Skeletal muscle cell (primary cell): ENCODE measurements at regions not wholly inside any gene's neighbourhood (a gene's known extent, or its start where the extent isn't known, plus 50 kb on each side); places are given as distances from the start of the nearest gene placed in this dataset.
"Not testable (repeated sequence)": the region's sequence is repeated elsewhere in the genome, so short reads cannot be mapped to it uniquely, and the experiment has no call there.

Source experiments
- DNase-seq: peaks from one replicate; pipeline ENCODE4 v3.0.0-alpha.2; 2010; ENCODE audit warnings: low read depth
- H3K4me3 ChIP-seq: 2 replicates; pipeline ENCODE4 v1.5.1; 2011; ENCODE audit warnings: low read depth, mild to moderate bottlenecking, control low read depth, low read length, moderate library complexity

DNA sequence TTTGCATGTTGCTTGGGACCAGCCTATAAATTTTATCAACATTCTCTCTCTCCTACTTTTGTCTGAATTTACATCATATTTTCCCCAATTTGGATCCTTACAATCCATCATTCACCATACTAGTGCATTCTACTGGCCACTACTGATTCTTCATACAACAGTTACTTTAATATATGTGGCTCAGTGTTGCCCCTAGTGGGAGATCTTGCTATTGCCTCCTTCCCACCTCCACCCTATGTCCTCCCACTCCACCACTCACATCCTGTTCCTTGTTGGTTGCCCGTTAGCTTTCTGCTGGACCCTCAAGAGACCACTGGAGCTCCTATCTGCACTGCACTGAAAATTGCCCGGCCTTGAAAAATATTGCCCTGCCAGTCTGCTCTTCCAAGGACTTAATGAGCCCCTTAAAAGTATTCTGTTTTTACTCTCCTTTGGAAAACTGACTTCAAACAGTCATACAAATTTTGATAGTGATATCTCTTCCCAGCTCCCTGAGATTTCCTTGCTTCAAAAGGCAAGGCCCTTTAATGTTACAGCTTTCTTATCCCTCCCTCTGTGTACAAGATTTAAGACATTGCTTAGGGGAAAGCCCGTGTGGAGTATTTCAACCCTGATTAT, 243.2 kb upstream of the TMEM229A start:
- H3K4me3 ChIP-seq, result no peak overlapping the region
- no peak for DNase-seq

DNA sequence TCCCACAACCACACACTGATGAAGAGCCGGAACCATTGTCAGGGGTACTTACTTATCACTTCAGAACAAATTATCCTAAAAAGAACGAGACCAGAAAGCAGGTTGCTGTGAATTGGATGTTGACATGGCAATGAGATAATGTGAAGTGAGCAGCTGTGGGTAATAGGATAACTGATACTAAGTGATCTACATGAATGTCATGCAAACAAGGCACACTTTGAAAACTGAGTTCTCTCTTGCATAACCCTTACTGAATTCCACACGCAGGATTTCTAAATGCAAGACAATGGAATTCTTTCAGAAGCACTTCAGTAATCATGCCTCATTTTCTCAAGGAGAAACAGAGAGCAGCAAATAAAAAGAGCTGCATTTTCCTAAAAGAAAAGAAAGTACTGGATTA, 242.5 kb upstream of the TMEM229A start:
- H3K4me3 ChIP-seq, result no peak overlapping the region
- no peak for DNase-seq

DNA sequence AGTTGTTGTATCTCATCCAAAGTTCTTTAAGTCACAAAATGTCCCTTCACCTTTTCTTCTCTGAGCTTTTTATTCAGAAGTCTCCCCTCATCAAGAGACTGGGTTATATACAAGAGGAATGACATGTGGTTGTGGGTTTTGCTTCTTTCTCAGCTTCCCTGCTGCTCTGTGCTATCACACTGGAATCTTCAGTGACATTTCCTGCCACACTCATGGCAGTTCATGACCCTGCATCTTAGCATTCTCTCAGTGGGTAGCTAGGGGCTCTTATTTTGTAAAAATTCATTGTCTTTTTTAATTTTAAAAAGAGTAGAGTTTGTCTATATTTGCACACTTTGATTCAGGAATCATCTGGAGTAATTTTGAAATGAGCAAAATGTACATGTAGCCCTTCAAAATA, 236.9 kb upstream of the TMEM229A start:
- H3K4me3 ChIP-seq, result no peak overlapping the region
- no peak for DNase-seq

DNA sequence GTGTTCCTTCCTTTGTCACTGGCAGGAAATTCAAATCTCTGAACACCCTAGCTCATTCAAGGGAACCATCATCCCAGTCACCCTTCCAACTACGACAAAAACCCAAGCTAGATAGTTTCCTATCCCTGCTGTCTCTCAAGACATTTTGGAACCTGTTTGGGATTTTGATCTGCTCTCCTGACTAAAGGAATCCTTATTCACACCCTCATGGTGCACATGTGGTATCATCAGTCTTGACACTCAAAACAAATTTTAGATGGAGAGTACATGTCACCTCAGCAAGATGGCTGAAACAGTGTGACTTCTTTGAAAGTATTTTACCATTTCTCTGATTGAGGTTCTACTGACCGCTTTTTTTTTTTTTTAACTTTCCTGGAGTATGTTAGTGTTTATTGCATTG, 234.3 kb upstream of the TMEM229A start:
- H3K4me3 ChIP-seq, result no peak overlapping the region
- no peak for DNase-seq

DNA sequence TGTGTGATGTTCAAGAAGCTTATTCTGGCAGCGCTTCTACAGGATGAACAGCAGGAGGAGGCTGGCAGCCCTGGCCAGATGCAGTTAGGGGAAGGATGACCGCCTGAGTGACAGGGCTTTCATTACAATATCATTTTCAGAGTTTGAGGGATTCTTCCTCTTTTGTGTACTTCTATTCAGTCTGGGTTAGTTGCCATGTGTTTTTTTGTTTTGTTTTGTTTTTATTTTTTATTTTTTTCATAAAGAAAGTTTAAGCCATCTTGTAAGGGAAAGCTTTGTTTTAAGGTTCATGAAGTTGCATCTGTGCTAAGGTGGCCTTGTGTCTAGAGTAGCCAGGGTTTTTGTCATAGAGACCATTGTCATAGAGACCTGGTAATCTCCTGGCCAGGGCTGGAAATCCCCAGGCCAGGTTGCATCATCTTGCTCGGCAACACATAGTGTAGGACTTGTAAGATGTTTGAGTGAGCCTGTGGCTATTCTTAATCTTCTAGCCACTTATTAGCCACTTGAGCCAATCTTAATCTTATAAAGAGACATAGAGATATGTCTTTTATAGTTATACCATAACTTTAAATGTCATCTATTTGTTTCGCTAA, 230.5 kb upstream of the TMEM229A start:
- no peak for DNase-seq
- no peak overlapping the region for H3K4me3 ChIP-seq

DNA sequence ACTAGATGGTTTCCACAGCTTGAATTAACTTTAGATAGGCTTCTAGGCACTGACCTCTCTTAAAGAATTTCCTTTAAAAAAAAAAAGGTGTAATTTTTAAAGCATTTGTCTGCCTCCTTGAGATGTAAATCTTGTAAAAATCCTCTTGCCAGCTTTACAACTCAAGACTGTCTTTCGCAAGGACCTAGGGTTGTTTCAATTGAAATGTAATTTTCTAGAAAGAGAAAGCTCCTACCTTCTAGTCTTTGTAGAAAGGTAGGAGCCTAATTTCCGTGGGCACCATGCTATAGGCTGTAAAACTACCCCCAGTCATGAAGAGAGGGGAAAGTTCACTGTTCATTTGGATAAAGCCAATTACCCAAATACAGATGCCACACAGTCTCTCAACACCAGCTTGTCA, 228.8 kb upstream of the TMEM229A start:
- H3K4me3 ChIP-seq, result no peak overlapping the region
- DNase-seq, result no peak

DNA sequence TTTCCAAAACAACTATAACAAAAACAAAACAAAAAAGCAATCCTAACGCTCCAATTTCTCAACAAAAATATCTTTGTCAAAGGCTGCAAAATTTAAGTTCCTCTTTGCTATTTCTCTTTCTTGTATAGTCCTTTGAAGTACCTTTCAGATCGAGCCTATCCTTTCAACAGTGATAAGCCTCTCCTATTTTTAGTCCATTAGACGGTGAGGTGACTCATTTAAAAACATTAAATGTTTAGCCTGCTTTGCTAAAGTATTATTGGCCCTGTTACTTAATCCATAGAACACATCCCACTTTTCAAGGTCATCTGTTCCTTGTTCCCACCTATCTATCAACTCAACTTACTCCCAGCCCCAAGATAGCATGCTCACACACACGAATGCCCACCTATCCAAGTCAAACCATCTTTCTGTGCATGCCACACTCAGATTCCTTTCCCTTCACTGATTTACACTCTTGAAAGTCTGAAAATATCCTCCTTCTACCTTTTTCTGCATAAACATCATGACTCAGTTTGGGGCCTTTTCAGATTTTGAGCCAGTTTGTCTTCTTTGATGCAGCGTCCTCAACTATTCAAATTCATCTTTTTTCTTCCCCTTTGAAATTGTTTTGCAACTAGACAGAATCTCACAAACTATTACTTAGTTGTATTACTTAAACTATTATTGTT, 224.9 kb upstream of the TMEM229A start:
- H3K4me3 ChIP-seq, result no peak overlapping the region
- DNase-seq, result no peak

DNA sequence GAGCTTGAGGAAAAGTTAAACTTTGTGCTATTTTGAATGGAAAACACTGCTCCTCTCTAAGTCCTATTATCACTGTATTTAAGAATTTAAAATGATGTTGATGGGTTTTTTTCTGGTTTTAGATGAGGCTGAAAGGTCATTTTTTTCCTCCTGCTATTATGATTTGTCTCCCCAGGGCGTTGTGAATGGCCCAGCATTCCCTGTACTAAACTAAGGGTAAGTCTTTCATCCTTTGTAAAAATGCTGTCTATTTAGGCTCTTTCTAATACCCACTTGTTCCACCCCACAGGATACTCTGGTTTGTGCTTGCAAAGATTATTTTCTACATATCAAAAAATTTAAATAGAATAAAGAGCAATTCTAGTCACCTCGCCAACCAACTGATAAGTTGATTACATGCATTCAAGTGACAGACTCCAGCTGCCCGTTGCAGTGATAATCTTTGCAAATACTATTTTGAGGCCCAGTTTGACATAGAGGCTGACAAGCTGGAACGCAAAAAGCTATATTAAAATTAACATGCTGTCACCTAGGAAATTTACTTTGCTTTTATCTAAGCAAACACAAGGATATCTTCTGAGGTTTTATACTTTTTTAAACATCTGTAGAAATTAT, 222.3 kb upstream of the TMEM229A start:
- DNase-seq, result no peak
- H3K4me3 ChIP-seq, result no peak overlapping the region

DNA sequence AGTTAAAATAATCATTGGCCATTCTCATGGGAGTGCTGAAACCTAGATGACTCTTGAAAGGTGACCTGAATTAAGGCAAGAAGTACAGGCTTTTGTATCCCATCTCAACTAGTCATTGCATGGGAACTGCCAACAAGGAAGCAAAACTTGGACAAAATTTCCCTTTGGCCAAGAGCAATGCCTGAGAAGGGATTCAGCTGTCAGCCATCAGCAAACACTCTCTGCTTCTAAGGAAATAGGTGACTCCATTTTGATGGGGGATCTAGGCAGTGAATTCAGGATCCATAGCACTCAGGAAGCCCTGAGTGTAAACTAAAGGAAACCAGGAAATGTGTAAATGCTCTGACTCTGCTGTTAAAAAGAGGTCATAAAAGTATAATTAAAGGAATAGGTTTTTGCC, 221.5 kb upstream of the TMEM229A start:
- no peak for DNase-seq
- H3K4me3 ChIP-seq, result no peak overlapping the region

DNA sequence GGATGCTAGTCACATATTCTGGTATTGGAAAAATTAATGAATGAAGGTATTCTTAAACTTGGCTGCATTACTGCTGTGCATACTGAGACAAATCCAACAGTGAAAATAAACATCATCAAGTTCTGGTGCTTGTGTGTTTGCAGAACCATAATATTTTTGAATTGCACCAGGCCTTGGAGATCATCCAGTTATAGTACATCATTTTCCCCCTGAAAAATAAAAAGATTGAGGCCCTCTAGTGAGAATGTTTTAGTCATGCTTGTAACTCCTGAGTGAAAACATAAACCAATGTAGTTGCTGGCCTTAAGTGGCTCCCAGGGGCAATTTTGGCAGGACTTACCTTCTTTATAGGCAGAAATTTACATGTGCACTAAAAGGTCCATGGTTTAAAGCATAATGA, 218.8 kb upstream of the TMEM229A start:
- H3K4me3 ChIP-seq, result no peak overlapping the region
- DNase-seq, result no peak

DNA sequence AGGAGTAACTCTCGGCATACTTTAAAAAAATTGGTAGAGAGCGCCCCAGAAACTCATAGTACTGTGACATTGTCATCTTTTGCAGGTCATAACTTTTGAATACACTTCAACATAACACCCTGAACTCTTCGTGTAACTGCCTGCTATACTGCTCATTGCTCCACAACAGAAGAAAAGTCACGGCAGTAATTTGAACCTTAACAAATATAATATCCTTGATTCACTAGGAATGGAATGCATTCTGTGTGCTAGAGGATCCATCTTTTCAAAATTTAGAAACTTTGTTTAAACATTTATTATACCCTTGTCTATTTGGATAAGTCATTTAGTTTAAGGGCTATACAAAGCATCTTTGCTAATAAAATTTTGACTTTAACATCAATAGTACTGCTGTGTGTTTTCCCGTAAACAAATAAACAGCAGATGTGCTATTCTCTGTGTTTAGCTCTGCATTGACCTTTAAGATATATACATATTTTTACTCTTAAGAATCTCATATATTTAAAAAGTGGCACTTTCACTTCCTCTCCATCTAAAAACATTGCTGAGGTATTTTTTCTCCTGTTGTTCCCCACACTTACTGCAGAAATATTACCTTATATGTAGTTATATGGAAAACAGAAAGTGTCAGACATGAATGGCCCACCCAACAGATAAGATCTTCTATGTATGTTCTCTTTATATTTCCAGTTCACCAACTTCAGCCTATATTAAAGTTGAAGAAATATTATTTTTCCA, 217.6 kb upstream of the TMEM229A start:
- DNase-seq, result no peak
- no peak overlapping the region for H3K4me3 ChIP-seq

DNA sequence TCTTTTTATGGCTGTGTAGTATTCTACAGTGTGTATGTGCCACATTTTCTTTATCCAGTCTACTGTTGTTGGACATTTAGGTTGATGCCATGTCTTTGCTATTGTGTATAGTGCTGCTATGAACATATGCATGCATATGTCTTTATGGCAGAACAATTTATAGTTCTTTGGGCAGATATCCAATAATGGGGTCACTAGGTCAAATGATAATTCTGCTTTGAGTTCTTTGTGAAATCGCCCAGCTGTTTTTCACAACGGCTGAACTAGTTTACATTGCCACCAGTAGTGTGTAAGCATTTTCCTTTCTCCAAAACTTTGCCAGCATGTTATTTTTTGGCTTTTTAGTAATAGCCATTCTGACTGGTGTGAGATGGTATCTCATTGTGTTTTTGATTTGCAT, 214.8 kb upstream of the TMEM229A start:
- no peak for DNase-seq
- no peak overlapping the region for H3K4me3 ChIP-seq

DNA sequence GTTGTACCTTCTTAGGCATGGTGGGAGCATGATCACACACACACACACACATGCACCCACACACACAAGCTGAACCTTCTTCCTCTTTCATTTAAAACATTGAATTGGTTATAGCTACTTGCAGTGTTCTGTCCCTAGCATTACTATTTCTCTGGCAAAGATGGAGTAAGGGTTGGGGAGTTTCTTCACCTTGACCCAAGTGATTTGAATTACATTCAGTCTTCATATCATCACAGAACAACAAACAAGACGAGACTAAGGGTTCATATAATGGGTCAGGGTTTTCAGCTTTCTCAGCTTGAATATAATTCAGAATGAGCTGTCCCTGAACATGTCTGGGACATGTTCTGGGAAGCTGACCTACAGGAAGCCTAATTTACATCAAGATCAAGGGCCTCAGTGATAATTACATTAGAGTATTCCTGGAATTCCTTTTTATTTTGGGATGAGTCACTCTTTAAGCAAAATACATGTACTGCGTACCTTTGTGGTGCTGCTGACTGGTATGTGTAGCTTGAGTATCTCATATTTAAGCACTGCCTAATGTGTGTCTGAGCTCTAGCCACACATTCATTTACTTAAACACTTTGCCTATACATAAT, 213.5 kb upstream of the TMEM229A start:
- DNase-seq, result peak; percentile 2
- H3K4me3 ChIP-seq, result no peak overlapping the region

DNA sequence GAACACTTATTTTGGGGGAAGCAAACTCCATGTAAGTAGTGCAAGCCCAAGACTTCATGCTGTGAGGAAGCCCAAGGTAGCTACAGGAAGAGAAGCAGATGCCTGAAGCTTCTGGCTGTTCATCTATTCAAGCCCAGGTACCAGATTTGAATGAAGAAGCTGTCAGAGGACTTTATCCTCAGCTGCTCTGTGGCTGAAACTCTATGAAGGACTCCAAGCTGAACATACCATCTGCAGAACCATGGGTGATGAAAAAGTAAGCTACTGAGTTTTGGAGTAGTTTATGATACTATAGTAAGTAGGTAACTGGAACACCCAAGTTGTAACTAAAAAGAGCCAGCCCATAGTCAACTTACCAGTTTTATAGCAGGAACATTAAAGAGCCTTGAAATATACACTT, 211.6 kb upstream of the TMEM229A start:
- DNase-seq, result not testable (repeated sequence)

DNA sequence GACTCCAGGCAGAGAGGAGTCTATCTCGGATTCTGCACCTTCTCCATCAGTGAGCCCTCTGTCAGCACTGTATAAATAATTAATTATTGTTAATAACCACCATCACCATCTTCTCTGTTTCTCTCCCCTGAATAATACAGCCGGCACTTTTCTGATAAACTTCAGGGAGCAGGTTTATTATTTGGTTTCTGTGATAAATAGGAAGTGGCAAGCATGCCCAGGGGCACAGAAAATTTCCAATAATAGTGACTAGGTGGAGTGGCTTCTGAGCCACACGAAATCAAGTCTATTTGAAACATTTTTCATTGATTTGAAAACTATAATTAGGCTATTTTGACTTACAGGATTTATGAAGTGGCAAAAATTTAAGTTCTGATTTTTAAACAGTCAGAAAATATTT, 186.8 kb upstream of the TMEM229A start:
- no peak for DNase-seq
- H3K4me3 ChIP-seq, result no peak overlapping the region

More for the DNA sequence above, 211.6 kb upstream of the TMEM229A start:
- not testable (repeated sequence) for H3K4me3 ChIP-seq

DNA sequence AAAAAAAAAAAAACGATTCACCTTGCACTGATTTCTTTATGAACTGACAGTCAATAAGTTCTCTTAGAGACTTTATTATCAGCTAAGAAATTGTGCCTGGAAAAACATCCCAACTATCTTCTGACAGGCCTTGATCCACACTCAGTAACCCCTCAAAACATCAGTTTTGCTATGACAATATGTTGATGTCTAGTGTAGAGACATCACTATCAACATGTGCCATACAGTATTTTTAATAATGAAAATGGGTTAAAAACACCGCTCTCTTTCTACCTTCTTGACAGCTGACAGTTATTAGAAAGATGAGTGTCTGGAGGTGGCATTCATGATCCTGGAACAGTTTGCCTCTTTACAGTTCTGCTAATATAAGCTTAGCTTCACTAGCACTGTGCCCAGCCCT, 175.8 kb upstream of the TMEM229A start:
- DNase-seq, result no peak
- no peak overlapping the region for H3K4me3 ChIP-seq

DNA sequence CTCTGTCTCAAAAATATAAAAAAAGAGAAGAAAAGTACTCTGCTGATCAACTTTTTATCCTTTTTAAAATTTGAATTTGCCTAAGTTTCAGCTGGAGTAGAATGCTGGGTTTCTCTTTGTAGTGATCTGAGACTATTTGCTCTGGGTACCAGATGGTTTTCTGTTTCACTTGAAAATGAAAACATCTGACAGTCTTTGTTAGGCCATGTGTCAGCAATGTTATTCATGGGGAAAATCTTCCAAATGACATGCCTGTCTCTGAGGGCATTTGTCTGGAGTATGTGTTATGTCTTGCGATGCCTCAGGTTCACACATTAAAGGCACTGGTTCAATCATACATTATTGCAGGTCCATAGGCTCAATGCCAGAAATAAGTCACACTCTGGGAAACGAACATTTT, 175.3 kb upstream of the TMEM229A start:
- no peak for DNase-seq
- H3K4me3 ChIP-seq, result no peak overlapping the region

DNA sequence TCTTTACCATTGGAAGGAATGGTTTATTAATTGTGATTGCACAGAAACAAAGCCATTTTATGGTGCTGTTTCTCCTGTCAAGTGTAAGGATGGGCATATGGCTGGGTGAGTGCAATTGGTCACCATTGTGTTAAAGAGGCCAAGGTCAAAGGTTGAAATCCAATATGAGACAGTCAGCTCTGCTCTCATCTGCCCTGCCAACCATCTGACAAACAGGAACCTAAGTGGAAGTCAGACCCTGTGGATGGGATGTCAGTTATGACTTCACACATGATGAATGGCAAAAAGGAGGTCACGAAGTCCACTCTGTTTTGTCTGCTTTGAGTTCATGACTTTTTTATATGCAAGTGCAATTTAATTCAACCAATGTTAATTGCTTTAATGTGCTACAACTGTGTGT, 172.7 kb upstream of the TMEM229A start:
- DNase-seq, result no peak
- H3K4me3 ChIP-seq, result no peak overlapping the region

DNA sequence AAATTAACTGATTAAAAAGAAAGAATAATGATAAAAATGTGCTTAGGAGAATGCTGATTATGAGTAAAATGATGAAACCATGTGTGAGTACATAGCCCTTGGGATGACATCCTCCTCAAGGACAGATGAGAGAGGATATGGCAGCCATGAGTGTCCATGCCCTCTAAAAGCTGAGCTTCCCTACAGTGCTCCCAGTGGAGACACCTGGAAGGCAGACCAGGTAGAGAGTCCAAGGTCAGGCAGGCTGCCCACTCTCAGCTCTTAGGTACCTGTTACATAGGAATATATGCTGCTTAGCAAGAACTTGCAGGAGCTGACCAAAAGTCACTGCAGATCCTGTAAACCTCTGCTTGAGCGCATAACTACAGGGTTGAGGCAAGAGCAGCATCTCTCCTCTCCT, 169.7 kb upstream of the TMEM229A start:
- H3K4me3 ChIP-seq, result no peak overlapping the region
- DNase-seq, result no peak
